ENCODE measurements at regions not wholly inside any gene's neighbourhood (a gene's known extent, or its start where the extent isn't known, plus 50 kb on each side); places are given as distances from the start of the nearest gene placed in this dataset.

GRCh38 chr7:12949060-12949931 is 261.9 kb downstream of the ARL4A start:
- DNase-seq: no peak

DNA sequence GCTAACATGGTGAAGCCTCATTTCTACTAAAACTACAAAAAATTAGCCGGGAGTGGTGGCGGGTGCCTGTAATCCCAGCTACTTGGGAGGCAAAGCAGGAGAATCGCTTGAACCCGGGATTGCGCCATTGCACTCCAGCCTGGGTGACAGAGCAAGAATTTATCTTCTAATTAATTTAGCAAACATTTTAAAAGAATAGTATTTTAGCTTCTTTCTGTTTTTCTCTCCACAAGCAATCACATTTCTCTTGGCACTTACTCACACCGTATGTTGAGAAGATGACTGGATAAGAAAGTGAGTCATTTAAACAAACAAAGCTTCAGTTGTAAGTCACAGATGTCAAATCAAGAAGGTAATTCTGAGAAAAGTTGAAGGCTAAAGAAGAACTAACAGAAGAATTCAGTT is 264.0 kb downstream of the ARL4A start:
- DNase-seq: no peak

GRCh38 chr7:12954380-12955033 is 267.1 kb downstream of the ARL4A start:
- no peak for DNase-seq

DNA sequence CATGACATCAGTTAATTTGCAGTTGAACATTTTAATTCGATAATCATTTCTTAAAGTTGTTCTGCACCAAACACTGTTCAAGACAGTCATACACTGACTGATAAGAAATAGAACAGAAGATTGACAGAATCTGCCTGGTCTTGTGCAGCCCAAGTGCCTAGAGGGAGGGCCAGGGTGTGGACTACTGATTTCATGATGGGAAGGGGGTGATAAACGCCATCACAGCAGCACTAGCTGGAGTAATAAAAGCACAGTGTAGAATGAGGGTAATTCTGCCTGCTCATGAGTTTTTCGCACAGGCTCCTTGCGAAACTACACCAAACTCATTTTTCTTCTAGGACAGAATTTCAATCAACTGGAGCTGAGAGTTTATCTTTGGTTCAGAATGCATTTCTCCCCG is 270.1 kb downstream of the ARL4A start:
- no peak for DNase-seq

DNA sequence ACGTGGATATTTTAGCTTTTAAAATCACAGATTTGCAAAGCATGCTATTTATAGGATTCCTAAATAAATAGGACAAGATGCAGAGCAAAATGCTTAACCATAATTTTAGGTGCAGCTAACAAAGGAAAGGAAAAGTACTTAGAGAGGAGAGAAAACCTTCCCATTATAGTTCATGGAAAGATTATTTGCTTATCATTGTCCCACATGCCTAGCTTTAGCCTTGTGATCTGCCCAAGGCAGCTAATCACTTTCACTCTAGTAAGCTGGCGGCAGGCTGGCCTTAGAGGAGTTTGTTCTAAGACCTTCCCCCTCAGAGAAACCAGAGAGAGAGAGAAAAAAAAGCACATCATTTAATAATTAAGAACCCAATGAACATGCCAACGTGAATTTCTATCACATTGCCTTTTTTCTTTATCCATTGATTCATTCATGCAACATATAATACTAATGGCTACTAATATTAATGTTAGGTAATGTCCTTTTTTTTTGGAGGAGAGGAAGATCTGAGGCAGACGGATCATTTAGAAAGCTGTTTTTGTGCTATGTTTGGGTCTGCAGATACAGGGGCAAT is 274.6 kb downstream of the ARL4A start:
- DNase-seq: no peak

GRCh38 chr7:12963435-12963834 is 276.0 kb downstream of the ARL4A start:
- no peak for DNase-seq

DNA sequence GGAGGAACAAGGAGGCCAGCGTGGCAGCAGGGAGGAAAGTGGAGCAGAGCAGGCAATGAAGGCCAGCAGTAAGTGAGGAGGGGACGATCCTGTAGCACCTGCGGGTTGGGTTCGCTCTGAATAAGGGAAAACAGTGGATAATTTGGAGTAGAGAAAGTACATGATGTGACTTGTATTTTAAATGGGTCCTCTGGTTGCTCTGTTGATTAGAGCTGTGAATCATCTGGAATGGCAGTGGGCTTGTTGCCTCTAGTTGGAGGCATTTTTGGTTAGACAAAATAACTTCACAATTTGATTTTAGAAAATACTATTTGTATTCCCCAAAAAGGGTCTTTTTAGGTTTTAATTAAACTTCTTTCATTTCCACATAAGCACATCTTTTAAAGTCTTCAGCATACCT is 277.4 kb downstream of the ARL4A start:
- DNase-seq: no peak

DNA sequence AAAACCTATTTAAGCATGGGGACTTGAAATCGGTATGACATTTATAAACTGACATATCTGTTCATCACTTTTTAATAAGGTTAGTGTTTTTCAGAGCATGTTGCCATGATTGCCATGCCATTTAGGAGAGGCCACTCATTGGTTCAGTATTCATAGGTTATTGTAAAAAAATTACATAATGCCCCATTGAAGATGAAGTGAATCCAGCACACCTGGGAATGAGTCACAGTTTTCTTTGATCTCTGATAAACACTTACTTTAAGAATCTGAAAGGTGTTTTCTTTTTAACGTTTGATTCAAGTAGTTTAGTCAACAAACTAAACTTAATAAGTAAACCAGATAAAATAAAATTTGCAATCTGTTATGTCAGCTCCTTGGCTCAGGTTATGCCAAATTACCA is 278.3 kb downstream of the ARL4A start:
- no peak for DNase-seq

- no peak for DNase-seq
These were observed 279.9 kb downstream of the ARL4A start for GRCh38 chr7:12967322-12967721.

- DNase-seq: no peak
These were observed 281.5 kb downstream of the ARL4A start for GRCh38 chr7:12968836-12969422.

GRCh38 chr7:12970626-12971025 is 283.2 kb downstream of the ARL4A start:
- no peak for DNase-seq

- no peak for DNase-seq
These were observed 287.2 kb downstream of the ARL4A start for GRCh38 chr7:12974451-12975166.

DNA sequence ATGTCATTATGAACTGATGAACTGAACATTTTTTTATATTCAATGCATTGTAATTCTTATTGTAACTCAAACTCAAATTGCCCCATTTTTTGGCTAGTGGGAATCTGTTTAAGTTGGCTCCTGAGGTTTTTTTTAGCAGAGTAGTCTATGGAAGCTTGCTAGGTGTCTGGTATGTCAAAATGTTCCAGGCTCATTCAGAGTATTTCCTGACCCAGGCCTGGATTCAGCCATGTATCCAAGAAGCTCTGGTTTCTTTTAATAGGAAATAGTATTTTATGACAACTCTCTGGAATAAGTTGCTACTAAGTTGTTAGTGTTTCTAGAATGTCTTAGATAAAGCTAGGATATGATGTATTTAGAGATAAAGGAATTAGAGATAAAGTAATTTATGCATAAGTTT is 288.0 kb downstream of the ARL4A start:
- no peak for DNase-seq

DNA sequence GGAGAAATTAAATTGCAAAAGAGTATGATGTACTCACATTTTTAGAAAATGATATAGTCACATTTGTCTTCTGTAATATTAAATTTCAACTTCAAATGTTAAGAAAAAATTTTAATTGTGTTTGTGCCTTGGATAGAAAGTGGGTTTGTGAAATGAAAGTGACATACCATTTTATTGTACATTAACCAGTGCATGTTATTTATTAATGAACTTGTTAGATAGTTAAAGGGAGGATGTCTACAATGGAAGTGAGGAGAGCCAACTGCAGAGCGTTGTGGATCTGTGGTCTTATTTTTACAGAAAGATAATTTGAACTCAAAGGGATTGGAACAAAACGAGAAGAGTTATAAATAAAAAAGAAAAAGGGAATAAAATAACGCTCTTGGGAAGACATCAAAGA is 291.7 kb downstream of the ARL4A start:
- no peak for DNase-seq

GRCh38 chr7:12982178-12982577 is 294.7 kb downstream of the ARL4A start:
- DNase-seq: no peak

- DNase-seq: no peak
These were observed 296.7 kb downstream of the ARL4A start for GRCh38 chr7:12984117-12984516.

GRCh38 chr7:12985228-12985627 is 297.8 kb downstream of the ARL4A start:
- no peak for DNase-seq

DNA sequence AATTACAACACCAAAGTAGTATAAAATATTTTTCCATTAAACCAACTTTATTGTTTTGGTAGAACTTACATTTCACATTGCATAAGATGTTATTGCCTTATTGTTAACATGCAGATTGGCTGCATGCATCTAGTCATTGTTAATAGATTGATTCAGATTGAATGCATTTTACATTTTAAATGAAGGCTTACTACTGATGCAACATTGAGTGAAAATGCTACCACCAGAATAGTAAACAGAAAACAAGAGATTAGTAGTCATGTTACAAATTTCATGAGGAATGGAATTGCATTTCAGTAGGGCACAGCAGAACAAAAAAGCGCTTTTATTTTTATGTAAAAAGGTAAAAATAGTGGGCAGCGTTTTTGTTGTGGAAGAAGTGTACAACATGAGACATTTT is 298.3 kb downstream of the ARL4A start:
- DNase-seq: no peak

- no peak for DNase-seq
These were observed 299.8 kb downstream of the ARL4A start for GRCh38 chr7:12987238-12987637.

- no peak for DNase-seq
These were observed 303.0 kb downstream of the ARL4A start for GRCh38 chr7:12990440-12990839.

GRCh38 chr7:12993025-12993424 is 305.6 kb downstream of the ARL4A start:
- DNase-seq: no peak

- no peak for DNase-seq
These were observed 308.6 kb downstream of the ARL4A start for GRCh38 chr7:12995912-12996469.

DNA sequence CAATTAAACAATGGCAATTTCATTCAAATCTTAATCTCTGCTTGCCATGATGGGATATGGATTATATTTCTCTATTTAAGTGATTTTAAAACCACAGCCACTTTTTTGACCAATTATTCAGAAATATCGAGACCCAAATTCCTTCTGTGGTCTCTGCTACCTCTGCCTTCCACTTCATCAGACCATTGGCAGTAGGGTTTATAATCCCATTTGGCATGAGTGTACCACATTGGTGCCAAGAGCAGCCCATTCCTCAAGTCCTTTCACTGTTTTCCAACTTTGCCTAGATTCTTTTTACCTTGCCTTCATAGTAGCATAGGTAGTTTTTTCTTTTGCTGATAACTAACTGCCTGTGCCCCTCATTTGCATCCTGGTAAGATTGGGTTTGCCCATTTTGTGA is 319.9 kb downstream of the ARL4A start:
- no peak for DNase-seq
